H1 (cell line): ENCODE measurements at regions not wholly inside any gene's neighbourhood (a gene's known extent, or its start where the extent isn't known, plus 50 kb on each side); places are given as distances from the start of the nearest gene placed in this dataset.

Source experiments
- CTCF ChIA-PET: fragments of 300-600 bp; sonication (Branson Sonifier 250); formaldehyde crosslinking; loops from one replicate; lab custom pipeline; 2021; ENCODE audit not compliant: partially characterized antibody; lab: Charles Lee
- POLR2A ChIA-PET: fragments of 300-600 bp; sonication (Branson Sonifier 250); formaldehyde crosslinking; loops from one replicate; lab custom pipeline; 2021; ENCODE audit warnings: inconsistent platforms; ENCODE audit not compliant: partially characterized antibody; lab: Charles Lee
- DNase-seq, 2 experiments: peaks; one replicate each; pipeline versions ENCODE4 v3.0.0 to v3.0.0-alpha.2; 2010 to 2022; ENCODE audit warnings: low spot score in 2 of 2, low read depth in 1 of 2, mixed read lengths in 1 of 2
- FAIRE-seq: peaks from 2 replicates; lab custom pipeline; 2011; peaks lifted over from hg19 to GRCh38; lab: Jason Lieb, UNC
- H2AFZ ChIP-seq: 2 replicates; pipeline ENCODE4 v1.8.1; 2012; ENCODE audit warnings: low read length, inconsistent platforms
- H2AK5ac ChIP-seq: 2 replicates; pipeline ENCODE4 v1.6.1; 2013; ENCODE audit warnings: low read depth, low read length
- H2BK120ac ChIP-seq: replicated peaks from 2 replicates; pipeline ENCODE3; 2013; ENCODE audit warnings: low read depth, low read length, inconsistent platforms
- H2BK12ac ChIP-seq: 2 replicates; pipeline ENCODE4 v1.6.1; 2013; ENCODE audit warnings: low read depth, low read length
- H2BK15ac ChIP-seq: 2 replicates; pipeline ENCODE4 v1.6.1; 2013; ENCODE audit warnings: low read length
- H2BK20ac ChIP-seq: 2 replicates; pipeline ENCODE4 v1.6.1; 2013; ENCODE audit warnings: low read length
- H2BK5ac ChIP-seq: 2 replicates; pipeline ENCODE4 v1.6.1; 2013; ENCODE audit warnings: low read depth, low read length
- H3K14ac ChIP-seq: 2 replicates; pipeline ENCODE4 v1.6.1; 2013; ENCODE audit warnings: inconsistent platforms; ENCODE audit not compliant: insufficient read length
- H3K18ac ChIP-seq: 2 replicates; pipeline ENCODE4 v1.6.1; 2013; ENCODE audit warnings: low read length; ENCODE audit errors: extremely low read depth
- H3K23ac ChIP-seq: 2 replicates; pipeline ENCODE4 v1.6.1; 2013; ENCODE audit warnings: inconsistent platforms; ENCODE audit not compliant: insufficient read length
- H3K23me2 ChIP-seq: 2 replicates; pipeline ENCODE4 v1.6.1; 2013; ENCODE audit warnings: low read depth, low read length
- H3K27ac ChIP-seq: 2 replicates; pipeline ENCODE4 v1.6.1; 2011; ENCODE audit warnings: low read depth, low read length, inconsistent platforms
- H3K27me3 ChIP-seq, 4 experiments: replicated peaks in 1 of 4; 1 replicate in 1 of 4; 2 replicates in 3 of 4; pipeline versions ENCODE4 v1.6.1 to v1.8.1; 2011 to 2013; ENCODE audit warnings: low read length in 3 of 4, mild to moderate bottlenecking in 3 of 4, inconsistent platforms in 2 of 4, mixed read lengths in 2 of 4, moderate library complexity in 1 of 4; ENCODE audit not compliant: control insufficient read depth in 3 of 4, insufficient read depth in 3 of 4; ENCODE audit errors: extremely low read depth in 1 of 4
- H3K36me3 ChIP-seq, 4 experiments: 2 replicates each; pipeline versions ENCODE4 v1.6.1 to v1.8.1; 2011 to 2013; ENCODE audit warnings: mild to moderate bottlenecking in 4 of 4, low read length in 3 of 4, moderate library complexity in 2 of 4, control low read depth in 1 of 4, inconsistent platforms in 1 of 4; ENCODE audit not compliant: insufficient read depth in 4 of 4, control insufficient read depth in 2 of 4
- H3K4ac ChIP-seq: replicated peaks from 2 replicates; pipeline ENCODE3; 2013; ENCODE audit warnings: low read length, low read depth, mixed read lengths, inconsistent platforms; ENCODE audit not compliant: insufficient read length
- H3K4me1 ChIP-seq, 4 experiments: replicated peaks in 1 of 4; 1 replicate in 1 of 4; 2 replicates in 3 of 4; pipeline versions ENCODE4 v1.6.1 to v1.8.1; 2011 to 2013; ENCODE audit warnings: low read length in 3 of 4, inconsistent platforms in 2 of 4, mixed read lengths in 1 of 4; ENCODE audit not compliant: insufficient read depth in 4 of 4, control insufficient read depth in 3 of 4
- H3K4me2 ChIP-seq, 2 experiments: 2 replicates each; pipeline versions ENCODE4 v1.6.1 to v1.8.1; 2011 to 2013; ENCODE audit warnings: low read depth in 2 of 2, low read length in 2 of 2, control low read depth in 1 of 2, inconsistent platforms in 1 of 2, mild to moderate bottlenecking in 1 of 2; ENCODE audit not compliant: insufficient read depth in 1 of 2
- H3K4me3 ChIP-seq, 4 experiments: fragments of 200-600, 300-600 bp in 1 of 4; sonication (generic), shearing (Covaris generic), sonication (Bioruptor Twin) in 1 of 4; 2 replicates each; pipeline versions ENCODE4 v1.5.1 to v1.8.1; 2011 to 2016; ENCODE audit warnings: low read length in 4 of 4, low read depth in 3 of 4, control low read depth in 2 of 4, inconsistent platforms in 2 of 4, mild to moderate bottlenecking in 2 of 4, mixed read lengths in 1 of 4, moderate library complexity in 1 of 4; ENCODE audit not compliant: insufficient read depth in 2 of 4; ENCODE audit errors: extremely low read depth in 1 of 4
- H3K56ac ChIP-seq: replicated peaks from 2 replicates; pipeline ENCODE3; 2013; ENCODE audit warnings: low read depth, mild to moderate bottlenecking, mixed read lengths, low read length, inconsistent platforms; ENCODE audit not compliant: insufficient read length
- H3K79me1 ChIP-seq: 2 replicates; pipeline ENCODE4 v1.6.1; 2013; ENCODE audit warnings: low read depth, low read length, control low read depth
- H3K79me2 ChIP-seq, 2 experiments: 2 replicates each; pipeline versions ENCODE4 v1.6.1 to v1.8.1; 2012 to 2013; ENCODE audit warnings: low read length in 2 of 2, mild to moderate bottlenecking in 2 of 2, inconsistent platforms in 1 of 2; ENCODE audit not compliant: insufficient read depth in 2 of 2, control insufficient read depth in 1 of 2
- H3K9ac ChIP-seq, 4 experiments: replicated peaks in 1 of 4; 1 replicate in 1 of 4; 2 replicates in 3 of 4; pipeline versions ENCODE4 v1.6.1 to v1.8.1; 2011 to 2013; ENCODE audit warnings: low read depth in 3 of 4, low read length in 3 of 4, control low read depth in 2 of 4, mild to moderate bottlenecking in 2 of 4, moderate library complexity in 2 of 4, inconsistent platforms in 1 of 4; ENCODE audit errors: extremely low read depth in 1 of 4
- H3K9me3 ChIP-seq, 2 experiments: 2 replicates each; pipeline versions ENCODE4 v1.6.1 to v1.8.1; 2012 to 2013; ENCODE audit warnings: mild to moderate bottlenecking in 2 of 2, moderate library complexity in 2 of 2, control low read depth in 1 of 2, inconsistent platforms in 1 of 2, low read depth in 1 of 2, low read length in 1 of 2, mixed read lengths in 1 of 2; ENCODE audit not compliant: insufficient read depth in 2 of 2
- H4K20me1 ChIP-seq, 2 experiments: replicated peaks in 1 of 2; 2 replicates each; pipeline versions ENCODE3 to v1.8.1; 2011 to 2013; ENCODE audit warnings: inconsistent platforms in 2 of 2, low read length in 2 of 2, mild to moderate bottlenecking in 1 of 2; ENCODE audit not compliant: insufficient read depth in 2 of 2, control insufficient read depth in 1 of 2
- H4K5ac ChIP-seq: 2 replicates; pipeline ENCODE4 v1.6.1; 2013; ENCODE audit warnings: low read length, low read depth, mixed read lengths, inconsistent platforms; ENCODE audit not compliant: insufficient read length
- H4K8ac ChIP-seq: 2 replicates; pipeline ENCODE4 v1.8.0; 2013; ENCODE audit warnings: mild to moderate bottlenecking, moderate library complexity, low read length, inconsistent platforms; ENCODE audit not compliant: insufficient read depth; ENCODE audit errors: extremely low read depth
- H4K91ac ChIP-seq: replicated peaks from 2 replicates; pipeline ENCODE3; 2013; ENCODE audit warnings: low read length, mixed read lengths, inconsistent platforms; ENCODE audit not compliant: insufficient read length
- BCL11A ChIP-seq, 2 experiments: IDR thresholded peaks; one replicate each; pipeline ENCODE4 v1.6.1; 2011; ENCODE audit warnings: low read depth in 2 of 2, low read length in 2 of 2, mild to moderate bottlenecking in 2 of 2
- CTBP2 ChIP-seq: IDR thresholded peaks from 2 replicates; pipeline ENCODE4 v1.7.0; 2011; ENCODE audit warnings: borderline replicate concordance, mild to moderate bottlenecking, moderate library complexity, mixed read lengths, low read length; ENCODE audit not compliant: insufficient read depth, insufficient read length
- FOSL1 ChIP-seq: IDR thresholded peaks from 2 replicates; pipeline ENCODE4 v1.6.1; 2011; ENCODE audit warnings: mild to moderate bottlenecking, low read depth, low read length, moderate library complexity; ENCODE audit not compliant: insufficient read depth
- HDAC2 ChIP-seq, 2 experiments: fragments of 300-600 bp in 1 of 2; sonication (generic) in 1 of 2; IDR thresholded peaks; 2 replicates each; pipeline ENCODE4 v1.6.1; 2011 to 2012; ENCODE audit warnings: low read depth in 2 of 2, low read length in 2 of 2, mild to moderate bottlenecking in 2 of 2, moderate library complexity in 2 of 2, borderline replicate concordance in 1 of 2, inconsistent platforms in 1 of 2
- HDAC6 ChIP-seq: IDR thresholded peaks from one replicate; pipeline ENCODE4 v1.7.1; 2012; ENCODE audit warnings: low read depth, mild to moderate bottlenecking, inconsistent platforms, low read length, moderate library complexity
- MAFK ChIP-seq: IDR thresholded peaks from 2 replicates; pipeline ENCODE4 v1.6.1; 2012; ENCODE audit warnings: low read depth, mild to moderate bottlenecking, improper control_type of control experiment, low read length
- RFX5 ChIP-seq: IDR thresholded peaks from 2 replicates; pipeline ENCODE4 v1.6.1; 2011; ENCODE audit warnings: low read depth, low read length, improper control_type of control experiment, borderline replicate concordance
- RNF2 ChIP-seq: fragments of 200-900, 300-1000 bp; sonication (generic); IDR thresholded peaks from 2 replicates; pipeline ENCODE4 v1.7.1; 2016; ENCODE audit warnings: borderline replicate concordance, low read depth, mild to moderate bottlenecking, antibody characterized with exemption, low read length; ENCODE audit not compliant: poor library complexity, severe bottlenecking; ENCODE audit errors: missing control alignments
- RXRA ChIP-seq: IDR thresholded peaks from 2 replicates; pipeline ENCODE4 v1.6.1; 2011; ENCODE audit warnings: low read depth, mild to moderate bottlenecking, low read length, moderate library complexity; ENCODE audit not compliant: insufficient read depth
- SP4 ChIP-seq: IDR thresholded peaks from 2 replicates; pipeline ENCODE4 v1.6.1; 2012; ENCODE audit warnings: low read length, inconsistent platforms
- TAF1 ChIP-seq: IDR thresholded peaks from 2 replicates; pipeline ENCODE4 v1.6.1; 2011; ENCODE audit warnings: mild to moderate bottlenecking, low read depth, low read length
- TAF7 ChIP-seq: optimal IDR thresholded peaks from 2 replicates; pipeline ENCODE3; 2011; ENCODE audit warnings: low read depth, mild to moderate bottlenecking, inconsistent platforms, low read length, moderate library complexity, borderline replicate concordance
- TBP ChIP-seq: IDR thresholded peaks from 2 replicates; pipeline ENCODE4 v1.6.1; 2011; ENCODE audit warnings: low read depth, low read length, improper control_type of control experiment
- TCF12 ChIP-seq: IDR thresholded peaks from 2 replicates; pipeline ENCODE4 v1.6.1; 2011; ENCODE audit warnings: low read depth, mild to moderate bottlenecking, low read length
- YY1 ChIP-seq: IDR thresholded peaks from 2 replicates; pipeline ENCODE4 v1.6.1; 2011; ENCODE audit warnings: low read depth, mild to moderate bottlenecking, low read length
- WGBS, 2 experiments: shearing (Covaris generic) in 1 of 2; methylation state at CpG; one replicate each; pipeline versions ENCODE4 v1.1.6 to v1.1.7; 2013 to 2015; ENCODE audit warnings: low lambda C conversion rate in 2 of 2, mixed read lengths in 2 of 2, inconsistent platforms in 1 of 2, low coverage in 1 of 2, missing lambda C conversion rate in 1 of 2; ENCODE audit not compliant: insufficient replicate concordance in 2 of 2, insufficient coverage in 1 of 2, insufficient read length in 1 of 2; ENCODE audit errors: extremely low coverage in 1 of 2, missing lambda C conversion rate in 1 of 2; 5-methylcytosine and 5-hydroxymethylcytosine counted together

GRCh38 chr22:34068001-34068400 lies 147.7 kb upstream of the LARGE1 start:
- Histone ChIP-seq H3K4me2 (no peak overlapping the region), H2BK20ac (no peak overlapping the region), H2BK120ac (no peak overlapping the region), H3K36me3 (no peaks in the 10 kb centered on the region), H4K8ac (no peak overlapping the region), H3K27me3 (no peaks in the 10 kb centered on the region), H3K79me2 (no peaks in the 10 kb centered on the region), H3K4me3 (no peak overlapping the region), H2BK12ac (no peak overlapping the region), H2AFZ (no peak overlapping the region), H4K91ac (no peak overlapping the region), H4K5ac (no peak overlapping the region), H3K23ac (no peak overlapping the region), H4K20me1 (no peaks in the 10 kb centered on the region), H2AK5ac (no peak overlapping the region), H2BK5ac (no peak overlapping the region), H3K9ac (no peak overlapping the region), H3K4ac (no peak overlapping the region), H2BK15ac (no peak overlapping the region), H3K56ac (no peak overlapping the region), H3K4me1 (no peaks in the 10 kb centered on the region), H3K9me3 (no peaks in the 10 kb centered on the region), H3K79me1 (no peaks in the 10 kb centered on the region), H3K23me2 (no peaks in the 10 kb centered on the region), H3K14ac (no peak overlapping the region), H3K27ac (no peak overlapping the region), H3K18ac (no peak overlapping the region)
- POLR2A ChIA-PET = no interaction called here
- TF ChIP-seq RXRA (no peak), TCF12 (no peak), YY1 (no peak), FOSL1 (no peak), RNF2 (no peak), TBP (no peak), HDAC2 (IDR thresholded peaks at IDR 0.05; ENCODE audit: borderline replicate concordance in 1 of 2, low read depth in 2 of 2, low read length in 2 of 2) (no peak), CTBP2 (no peak), RFX5 (no peak), BCL11A (IDR thresholded peaks at IDR 0.05; ENCODE audit: low read depth in 2 of 2, low read length in 2 of 2) (no peak), TAF1 (no peak), MAFK (no peak), SP4 (no peak), HDAC6 (no peak), TAF7 (no peak)
- no peak for FAIRE-seq
- CTCF ChIA-PET = interaction anchor here (1.9 to 2.1 kb wide), 2 partner anchors 9 to 38 kb away, joined by 6 read pairs; no protein-coding TSS in a partner anchor
- 69% methylated on average over 2 of the region's 2 CpGs; no CpG with 5 or more reads in 1 of the 2 experiments for WGBS, 2 experiments
- no peak for DNase-seq
